Panc1 (cell line): ENCODE measurements at regions not wholly inside any gene's neighbourhood (a gene's known extent, or its start where the extent isn't known, plus 50 kb on each side); places are given as distances from the start of the nearest gene placed in this dataset.

Experiments used
- ATAC-seq: fragments of 200-7000 bp; cut with Tn5 transposase; 2 replicates; pipeline ENCODE4 v1.9.1; 2020; ENCODE audit warnings: mild to moderate bottlenecking, moderate library complexity
- BruUV-seq: library from RNA; stranded (reverse); fragments of 400-500 nt; replicated peaks from 2 replicates; lab custom pipeline; 2021; lab: Mats Ljungman, UMichigan
- CTCF ChIA-PET: fragments of 300-600 bp; sonication (Branson Sonifier 250); formaldehyde crosslinking; loops from one replicate; lab custom pipeline; 2022; ENCODE audit warnings: antibody characterized with exemption; lab: Charles Lee
- POLR2A ChIA-PET: fragments of 300-600 bp; sonication (Branson Sonifier 250); formaldehyde crosslinking; loops from one replicate; lab custom pipeline; 2022; ENCODE audit warnings: antibody characterized with exemption; lab: Charles Lee
- DNase-seq: peaks from one replicate; pipeline ENCODE4 v3.0.0-alpha.2; 2010; ENCODE audit warnings: low read depth, low spot score
- H3K27ac ChIP-seq: 2 replicates; pipeline ENCODE4 v1.5.1; 2011; ENCODE audit warnings: mild to moderate bottlenecking, low read length, inconsistent platforms
- H3K27me3 ChIP-seq: fragments of 200-500 bp; sonication (Bioruptor generic); 2 replicates; pipeline ENCODE4 v1.6.0; 2014; ENCODE audit warnings: low read length, inconsistent platforms; ENCODE audit not compliant: control insufficient read depth, insufficient read depth
- H3K36me3 ChIP-seq: fragments of 200-500 bp; sonication (Bioruptor generic); 2 replicates; pipeline ENCODE4 v1.5.1; 2014; ENCODE audit warnings: inconsistent platforms, mild to moderate bottlenecking, low read length, moderate library complexity; ENCODE audit not compliant: control insufficient read depth, insufficient read depth
- H3K4me1 ChIP-seq: 2 replicates; pipeline ENCODE4 v1.5.1; 2011; ENCODE audit warnings: inconsistent platforms, mild to moderate bottlenecking, low read length, moderate library complexity; ENCODE audit not compliant: control insufficient read depth, insufficient read depth
- H3K4me3 ChIP-seq, 2 experiments: 2 replicates each; pipeline ENCODE4 v1.5.1; 2011 to 2012; ENCODE audit warnings: low read depth in 2 of 2, low read length in 2 of 2, mild to moderate bottlenecking in 2 of 2, inconsistent platforms in 1 of 2, moderate library complexity in 1 of 2
- H3K9me3 ChIP-seq: fragments of 200-500 bp; sonication (Bioruptor generic); 2 replicates; pipeline ENCODE4 v1.5.1; 2014; ENCODE audit warnings: low read depth, mild to moderate bottlenecking, inconsistent platforms, low read length, moderate library complexity; ENCODE audit not compliant: control insufficient read depth, insufficient read depth
- POLR2AphosphoS5 ChIP-seq: IDR thresholded peaks from 2 replicates; pipeline ENCODE4 v1.6.1; 2012; ENCODE audit warnings: mild to moderate bottlenecking, low read depth, low read length, moderate library complexity
- SIN3A ChIP-seq: IDR thresholded peaks from 2 replicates; pipeline ENCODE4 v1.6.1; 2012; ENCODE audit warnings: low read depth, mild to moderate bottlenecking, low read length, moderate library complexity, borderline replicate concordance; ENCODE audit not compliant: insufficient read depth
- TCF7L2 ChIP-seq: IDR thresholded peaks from 2 replicates; pipeline ENCODE4 v1.6.1; 2011; ENCODE audit warnings: mild to moderate bottlenecking, low read depth, low read length, inconsistent platforms
- in situ Hi-C: cut with HindIII; loops from 2 replicates; pipeline ENCODE4 v1.10.0; 2016; ENCODE audit warnings: low sequenced_read_pairs, low pct_unique_long_range_greater_than_20kb
- intact Hi-C: fragments of 100-400 bp; cut with micrococcal nuclease; formaldehyde crosslinking; loops from one replicate; pipeline ENCODE4 v1.10.0; 2022; ENCODE audit not compliant: unreplicated experiment
- TF ChIP-seq, protein P1 (sequence below): fragments of 450-650 bp; IDR thresholded peaks from 2 replicates; pipeline ENCODE4 v1.5.1; 2017; ENCODE audit warnings: mild to moderate bottlenecking
- TF ChIP-seq, protein P2 (sequence below), 2 experiments: IDR thresholded peaks; 2 replicates each; pipeline ENCODE4 v1.6.1; 2011 to 2012; ENCODE audit warnings: low read depth in 2 of 2, control low read depth in 1 of 2, low read length in 1 of 2, mild to moderate bottlenecking in 1 of 2, moderate library complexity in 1 of 2; ENCODE audit not compliant: insufficient read depth in 1 of 2

DNA sequence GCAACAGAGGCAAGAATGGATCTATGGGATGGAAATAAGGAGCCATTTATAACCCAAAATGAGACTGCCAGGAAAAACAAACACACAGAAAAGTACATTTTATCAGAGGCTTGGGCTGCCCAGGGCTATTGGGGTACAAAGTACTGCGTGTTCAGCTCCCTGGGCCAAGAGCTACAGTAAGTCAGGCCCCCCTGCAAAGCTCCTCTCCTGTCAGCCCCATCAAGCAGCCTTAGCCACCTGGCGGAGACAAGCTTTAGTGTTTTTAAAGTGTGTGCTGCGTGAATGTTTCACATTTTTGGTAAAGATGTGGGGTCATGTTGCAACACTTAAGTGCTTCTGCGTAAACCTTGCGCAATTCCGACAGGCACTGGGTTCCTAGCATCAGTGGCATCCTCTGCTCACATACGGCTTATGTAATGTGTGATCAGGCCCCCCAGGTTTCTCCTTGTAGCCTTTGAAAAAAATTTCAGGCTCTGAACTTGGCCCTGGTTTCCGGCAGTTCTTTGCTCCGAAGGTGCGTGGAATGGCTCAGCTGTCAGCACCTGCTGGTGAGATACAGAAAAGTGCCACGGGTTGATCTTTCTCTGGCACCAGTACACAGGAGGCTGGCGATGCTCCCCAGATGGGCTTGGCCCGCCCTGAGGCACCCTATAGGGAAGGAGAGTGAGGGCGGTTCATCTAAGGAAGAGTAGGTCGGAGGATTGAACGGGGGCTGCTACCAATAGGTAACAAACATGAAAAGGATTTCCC is 198.7 kb upstream of the EEA1 start:
- H3K4me1 ChIP-seq: no peaks in the 10 kb centered on the region
- BruUV-seq: no TSS peak
- no peaks in the 10 kb centered on the region for H3K27me3 ChIP-seq
- in situ Hi-C loops: no loop called here
- no peak for ATAC-seq
- no peaks in the 10 kb centered on the region for H3K36me3 ChIP-seq
- ChIA-PET CTCF (no interaction called here), POLR2A (no interaction called here)
- intact Hi-C loops: no loop called here
- DNase-seq: no peak
- TF ChIP-seq POLR2AphosphoS5 (no peak), SIN3A (no peak)
- TF ChIP-seq, protein P1, sequence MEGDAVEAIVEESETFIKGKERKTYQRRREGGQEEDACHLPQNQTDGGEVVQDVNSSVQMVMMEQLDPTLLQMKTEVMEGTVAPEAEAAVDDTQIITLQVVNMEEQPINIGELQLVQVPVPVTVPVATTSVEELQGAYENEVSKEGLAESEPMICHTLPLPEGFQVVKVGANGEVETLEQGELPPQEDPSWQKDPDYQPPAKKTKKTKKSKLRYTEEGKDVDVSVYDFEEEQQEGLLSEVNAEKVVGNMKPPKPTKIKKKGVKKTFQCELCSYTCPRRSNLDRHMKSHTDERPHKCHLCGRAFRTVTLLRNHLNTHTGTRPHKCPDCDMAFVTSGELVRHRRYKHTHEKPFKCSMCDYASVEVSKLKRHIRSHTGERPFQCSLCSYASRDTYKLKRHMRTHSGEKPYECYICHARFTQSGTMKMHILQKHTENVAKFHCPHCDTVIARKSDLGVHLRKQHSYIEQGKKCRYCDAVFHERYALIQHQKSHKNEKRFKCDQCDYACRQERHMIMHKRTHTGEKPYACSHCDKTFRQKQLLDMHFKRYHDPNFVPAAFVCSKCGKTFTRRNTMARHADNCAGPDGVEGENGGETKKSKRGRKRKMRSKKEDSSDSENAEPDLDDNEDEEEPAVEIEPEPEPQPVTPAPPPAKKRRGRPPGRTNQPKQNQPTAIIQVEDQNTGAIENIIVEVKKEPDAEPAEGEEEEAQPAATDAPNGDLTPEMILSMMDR: no peak
- no peaks in the 10 kb centered on the region for H3K9me3 ChIP-seq
- no peak overlapping the region for H3K27ac ChIP-seq
- H3K4me3 ChIP-seq: no peak overlapping the region

DNA sequence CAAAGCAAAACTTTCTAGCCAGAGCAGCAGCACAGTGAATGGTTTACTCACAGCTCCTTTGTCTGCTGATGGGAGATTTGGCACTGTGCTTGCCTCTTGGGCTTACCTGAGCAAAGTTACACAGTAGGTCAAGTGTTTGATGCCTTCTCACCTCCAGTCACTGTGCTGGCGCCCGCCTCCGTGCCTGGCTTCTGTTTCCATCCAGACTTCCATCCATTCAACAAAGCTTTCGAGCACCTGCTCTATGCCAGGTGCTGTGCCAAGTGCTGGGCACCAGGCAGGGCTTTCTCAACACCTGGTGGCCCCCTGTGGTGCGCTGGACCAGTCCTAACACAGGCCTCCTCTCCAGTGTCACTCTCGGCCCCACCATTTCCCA is 199.2 kb upstream of the EEA1 start:
- no peak overlapping the region for H3K4me3 ChIP-seq
- H3K4me1 ChIP-seq: no peaks in the 10 kb centered on the region
- ATAC-seq (no peak), DNase-seq (no peak)
- POLR2A ChIA-PET: no interaction called here
- in situ Hi-C loops: no loop called here
- H3K27ac ChIP-seq: no peak overlapping the region
- TF ChIP-seq, protein P2, sequence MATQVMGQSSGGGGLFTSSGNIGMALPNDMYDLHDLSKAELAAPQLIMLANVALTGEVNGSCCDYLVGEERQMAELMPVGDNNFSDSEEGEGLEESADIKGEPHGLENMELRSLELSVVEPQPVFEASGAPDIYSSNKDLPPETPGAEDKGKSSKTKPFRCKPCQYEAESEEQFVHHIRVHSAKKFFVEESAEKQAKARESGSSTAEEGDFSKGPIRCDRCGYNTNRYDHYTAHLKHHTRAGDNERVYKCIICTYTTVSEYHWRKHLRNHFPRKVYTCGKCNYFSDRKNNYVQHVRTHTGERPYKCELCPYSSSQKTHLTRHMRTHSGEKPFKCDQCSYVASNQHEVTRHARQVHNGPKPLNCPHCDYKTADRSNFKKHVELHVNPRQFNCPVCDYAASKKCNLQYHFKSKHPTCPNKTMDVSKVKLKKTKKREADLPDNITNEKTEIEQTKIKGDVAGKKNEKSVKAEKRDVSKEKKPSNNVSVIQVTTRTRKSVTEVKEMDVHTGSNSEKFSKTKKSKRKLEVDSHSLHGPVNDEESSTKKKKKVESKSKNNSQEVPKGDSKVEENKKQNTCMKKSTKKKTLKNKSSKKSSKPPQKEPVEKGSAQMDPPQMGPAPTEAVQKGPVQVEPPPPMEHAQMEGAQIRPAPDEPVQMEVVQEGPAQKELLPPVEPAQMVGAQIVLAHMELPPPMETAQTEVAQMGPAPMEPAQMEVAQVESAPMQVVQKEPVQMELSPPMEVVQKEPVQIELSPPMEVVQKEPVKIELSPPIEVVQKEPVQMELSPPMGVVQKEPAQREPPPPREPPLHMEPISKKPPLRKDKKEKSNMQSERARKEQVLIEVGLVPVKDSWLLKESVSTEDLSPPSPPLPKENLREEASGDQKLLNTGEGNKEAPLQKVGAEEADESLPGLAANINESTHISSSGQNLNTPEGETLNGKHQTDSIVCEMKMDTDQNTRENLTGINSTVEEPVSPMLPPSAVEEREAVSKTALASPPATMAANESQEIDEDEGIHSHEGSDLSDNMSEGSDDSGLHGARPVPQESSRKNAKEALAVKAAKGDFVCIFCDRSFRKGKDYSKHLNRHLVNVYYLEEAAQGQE (IDR thresholded peaks at IDR 0.05; ENCODE audit: insufficient read depth in 1 of 2, low read depth in 2 of 2, low read length in 1 of 2): no peak
- TF ChIP-seq TCF7L2 (no peak), SIN3A (no peak), POLR2AphosphoS5 (no peak)
- TF ChIP-seq, protein P1: no peak
- H3K36me3 ChIP-seq: no peaks in the 10 kb centered on the region
- H3K9me3 ChIP-seq: no peaks in the 10 kb centered on the region
- no peaks in the 10 kb centered on the region for H3K27me3 ChIP-seq
- intact Hi-C loops: no loop called here
- CTCF ChIA-PET: no interaction called here
- BruUV-seq: no TSS peak
